ENCODE measurements at regions not wholly inside any gene's neighbourhood (a gene's known extent, or its start where the extent isn't known, plus 50 kb on each side); places are given as distances from the start of the nearest gene placed in this dataset.

DNA sequence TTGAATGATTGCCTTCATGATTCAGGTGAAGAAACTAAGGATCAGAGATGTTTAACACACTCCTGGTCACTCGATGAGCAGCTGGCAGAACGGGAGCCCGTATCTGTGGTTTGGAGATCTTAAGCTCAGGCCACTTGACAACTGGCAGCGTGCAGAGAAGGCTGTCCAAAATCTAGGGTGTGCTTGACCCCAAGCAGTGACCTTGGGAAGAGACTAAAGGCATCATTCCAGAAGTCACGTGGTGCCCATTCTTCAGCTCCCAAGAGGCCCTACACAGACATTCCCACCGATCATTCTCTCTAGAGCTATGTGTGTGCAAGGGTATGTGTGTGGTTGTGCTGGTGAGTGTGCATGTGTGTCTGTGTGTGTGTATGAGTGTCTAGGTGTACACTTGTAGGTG lies 493.8 kb downstream of the TCERG1L start:
- no peak for DNase-seq (ENCODE audit: low spot score)
- in situ Hi-C loops (cut with MboI; ENCODE audit: low pct_unique_long_range_greater_than_20kb, low sequenced_read_pairs, unreplicated experiment), result no loop called here
- TF ChIP-seq, protein P1, sequence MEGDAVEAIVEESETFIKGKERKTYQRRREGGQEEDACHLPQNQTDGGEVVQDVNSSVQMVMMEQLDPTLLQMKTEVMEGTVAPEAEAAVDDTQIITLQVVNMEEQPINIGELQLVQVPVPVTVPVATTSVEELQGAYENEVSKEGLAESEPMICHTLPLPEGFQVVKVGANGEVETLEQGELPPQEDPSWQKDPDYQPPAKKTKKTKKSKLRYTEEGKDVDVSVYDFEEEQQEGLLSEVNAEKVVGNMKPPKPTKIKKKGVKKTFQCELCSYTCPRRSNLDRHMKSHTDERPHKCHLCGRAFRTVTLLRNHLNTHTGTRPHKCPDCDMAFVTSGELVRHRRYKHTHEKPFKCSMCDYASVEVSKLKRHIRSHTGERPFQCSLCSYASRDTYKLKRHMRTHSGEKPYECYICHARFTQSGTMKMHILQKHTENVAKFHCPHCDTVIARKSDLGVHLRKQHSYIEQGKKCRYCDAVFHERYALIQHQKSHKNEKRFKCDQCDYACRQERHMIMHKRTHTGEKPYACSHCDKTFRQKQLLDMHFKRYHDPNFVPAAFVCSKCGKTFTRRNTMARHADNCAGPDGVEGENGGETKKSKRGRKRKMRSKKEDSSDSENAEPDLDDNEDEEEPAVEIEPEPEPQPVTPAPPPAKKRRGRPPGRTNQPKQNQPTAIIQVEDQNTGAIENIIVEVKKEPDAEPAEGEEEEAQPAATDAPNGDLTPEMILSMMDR (IDR thresholded peaks at IDR 0.05; ENCODE audit: extremely low read depth, insufficient read depth, missing control alignments), result no peak

DNA sequence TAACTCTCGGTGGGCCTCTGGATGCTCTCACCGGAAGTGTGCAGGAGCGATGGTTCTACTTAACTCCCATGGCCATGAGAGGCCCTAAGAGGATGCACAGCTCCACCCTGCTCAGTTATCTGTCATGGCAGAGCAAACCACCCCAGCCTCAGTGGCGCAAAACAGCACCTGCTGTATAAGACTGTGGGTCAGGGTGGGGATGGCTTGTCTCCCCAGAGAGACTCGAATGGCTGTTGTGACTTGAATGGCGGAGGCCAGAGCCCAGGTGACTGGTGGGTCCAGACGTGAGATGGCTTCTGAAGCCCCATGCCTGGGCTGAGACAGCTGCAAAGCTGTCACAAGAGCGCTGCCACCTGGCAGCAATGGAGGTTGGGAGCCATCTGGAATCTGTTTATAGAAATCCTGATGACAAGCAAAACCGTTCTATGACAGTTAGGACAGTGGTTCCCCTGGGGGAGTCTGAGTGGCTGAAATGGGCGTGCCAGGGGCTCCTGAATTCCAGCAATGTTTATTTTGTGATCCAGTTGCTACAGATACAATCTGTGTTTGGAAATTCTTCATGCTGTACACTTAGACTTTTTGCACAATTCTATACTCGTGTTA lies 490.5 kb downstream of the TCERG1L start:
- no peak for DNase-seq (ENCODE audit: low spot score)
- in situ Hi-C loops (cut with MboI; ENCODE audit: low pct_unique_long_range_greater_than_20kb, low sequenced_read_pairs, unreplicated experiment), result no loop called here
- TF ChIP-seq, protein P1 (IDR thresholded peaks at IDR 0.05; ENCODE audit: extremely low read depth, insufficient read depth, missing control alignments), result no peak

DNA sequence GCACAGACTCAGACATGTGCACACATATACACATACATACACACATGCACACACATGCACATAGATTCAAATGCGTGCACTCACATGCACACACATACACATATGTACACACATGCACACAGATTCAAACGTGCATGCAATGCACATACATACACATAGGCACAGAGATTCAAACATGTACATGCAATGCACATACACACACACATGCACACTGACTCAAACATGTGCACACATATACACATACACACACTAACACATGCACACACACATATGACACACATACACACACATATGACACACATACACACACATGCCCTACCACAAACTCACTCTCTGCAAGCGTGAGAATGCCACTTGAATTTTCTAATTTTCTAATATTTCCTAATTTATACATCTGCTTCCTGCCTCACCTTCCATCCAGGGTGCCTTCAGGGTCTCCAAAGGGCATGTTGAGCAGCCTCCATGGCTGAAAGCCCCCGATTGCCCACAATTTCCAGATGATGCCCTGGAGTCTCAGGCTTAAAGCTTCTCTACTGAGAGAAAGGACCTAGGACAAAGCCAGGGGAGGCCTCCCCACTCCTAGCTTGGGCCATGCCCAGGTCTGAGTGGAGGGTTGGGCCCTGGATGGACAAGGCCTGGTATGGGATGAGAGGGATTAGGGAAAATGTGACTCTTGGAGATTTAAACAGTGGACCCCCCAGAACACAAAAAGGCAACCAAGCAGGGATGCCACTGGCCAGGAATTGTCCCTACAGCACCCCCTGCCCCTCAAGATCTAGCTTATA lies 487.1 kb downstream of the TCERG1L start:
- in situ Hi-C loops (cut with MboI; ENCODE audit: low pct_unique_long_range_greater_than_20kb, low sequenced_read_pairs, unreplicated experiment), result no loop called here
- DNase-seq (ENCODE audit: low spot score), result no peak
- TF ChIP-seq, protein P1 (IDR thresholded peaks at IDR 0.05; ENCODE audit: extremely low read depth, insufficient read depth, missing control alignments), result no peak

DNA sequence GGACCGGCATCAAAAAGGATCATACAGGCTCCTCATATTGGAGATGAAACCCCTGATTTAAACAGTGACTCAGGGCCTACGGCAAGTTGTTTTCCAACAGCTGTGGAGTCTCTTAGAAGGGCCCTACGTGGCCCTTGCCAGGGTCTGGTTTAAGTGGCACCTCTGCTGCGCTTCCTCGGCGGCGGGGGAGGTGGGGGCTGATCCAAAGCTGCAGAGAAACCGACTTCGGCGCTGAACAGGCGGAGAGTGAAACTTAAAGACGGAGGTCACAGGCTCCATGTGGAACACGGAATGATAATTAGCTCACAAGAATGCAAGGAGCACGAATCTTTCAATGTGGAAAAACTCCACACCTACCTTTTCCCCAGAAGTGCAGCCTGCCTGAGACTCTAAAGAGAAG lies 477.9 kb downstream of the TCERG1L start:
- TF ChIP-seq, protein P1 (IDR thresholded peaks at IDR 0.05; ENCODE audit: extremely low read depth, insufficient read depth, missing control alignments), result no peak
- in situ Hi-C loops (cut with MboI; ENCODE audit: low pct_unique_long_range_greater_than_20kb, low sequenced_read_pairs, unreplicated experiment), result no loop called here
- no peak for DNase-seq (ENCODE audit: low spot score)

DNA sequence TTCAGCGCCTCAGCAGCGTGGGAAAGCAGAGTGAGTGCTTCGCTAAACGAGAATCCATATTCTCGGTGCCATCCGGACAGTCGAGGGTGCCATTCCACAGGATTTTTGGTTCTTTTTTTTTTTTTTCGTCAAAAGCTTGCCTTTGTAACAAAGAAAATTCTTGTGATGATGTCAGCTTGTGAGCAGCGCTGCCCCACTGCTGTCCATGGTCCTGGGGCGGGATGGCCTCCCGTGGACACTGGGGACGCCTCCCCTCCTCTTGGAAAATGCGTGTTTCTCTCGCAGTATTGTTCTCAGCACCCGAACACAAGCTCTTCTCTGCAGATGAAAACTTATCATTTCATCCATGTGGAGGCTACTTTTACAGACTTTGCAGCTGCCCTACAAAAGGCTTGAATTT lies 477.4 kb downstream of the TCERG1L start:
- TF ChIP-seq, protein P1 (IDR thresholded peaks at IDR 0.05; ENCODE audit: extremely low read depth, insufficient read depth, missing control alignments), result no peak
- in situ Hi-C loops (cut with MboI; ENCODE audit: low pct_unique_long_range_greater_than_20kb, low sequenced_read_pairs, unreplicated experiment), result no loop called here
- DNase-seq (ENCODE audit: low spot score), result no peak

DNA sequence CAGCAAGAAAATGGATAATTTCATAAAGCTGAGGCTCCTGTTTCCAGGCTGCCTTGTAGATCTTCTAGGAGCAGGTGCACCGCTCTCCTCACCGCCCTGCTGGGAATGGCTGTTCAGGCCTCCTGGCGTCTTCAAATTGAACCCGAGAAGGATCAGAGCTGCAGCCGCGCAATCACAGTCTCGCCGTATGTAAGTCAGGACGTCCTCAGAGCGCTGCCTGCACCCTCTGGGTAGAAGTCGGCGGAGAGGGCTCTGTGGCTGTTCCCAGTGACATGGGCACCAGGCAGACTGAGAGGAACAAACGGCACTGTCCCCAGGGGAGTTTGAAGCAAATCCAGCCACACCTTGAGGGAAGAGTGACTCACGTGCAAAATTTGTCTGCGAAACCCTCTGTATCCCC lies 476.9 kb downstream of the TCERG1L start:
- no peak for DNase-seq (ENCODE audit: low spot score)
- TF ChIP-seq, protein P1 (IDR thresholded peaks at IDR 0.05; ENCODE audit: extremely low read depth, insufficient read depth, missing control alignments), result no peak
- in situ Hi-C loops (cut with MboI; ENCODE audit: low pct_unique_long_range_greater_than_20kb, low sequenced_read_pairs, unreplicated experiment), result no loop called here
